DMS 273 (cell line): ENCODE measurements at regions not wholly inside any gene's neighbourhood (a gene's known extent, or its start where the extent isn't known, plus 50 kb on each side); places are given as distances from the start of the nearest gene placed in this dataset.
"Not testable (repeated sequence)": the region's sequence is repeated elsewhere in the genome, so short reads cannot be mapped to it uniquely, and the experiment has no call there.

Source experiments
- DNase-seq: peaks from one replicate; lab custom pipeline; 2025; ENCODE audit not compliant: unreplicated experiment; lab: John Stamatoyannopoulos, UW

DNA sequence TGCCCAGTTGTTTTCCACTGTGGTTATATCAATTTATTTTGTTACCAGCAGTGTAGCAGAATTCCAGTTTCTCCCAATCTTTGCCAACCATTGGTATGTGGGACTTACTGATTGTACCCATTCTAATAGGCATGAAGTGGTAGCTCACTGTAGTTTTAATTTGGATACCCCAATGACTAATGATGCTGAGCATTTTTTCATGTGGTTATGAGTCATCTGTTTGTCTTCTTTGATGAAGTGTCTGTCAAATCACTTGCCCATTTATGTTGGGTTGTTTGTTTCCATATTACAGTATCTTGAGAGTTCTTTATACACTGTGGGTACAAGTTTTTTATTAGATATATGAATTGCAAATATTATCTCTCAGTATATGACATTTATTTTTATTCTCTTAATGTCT lies 644.3 kb downstream of the NR2F2 start:
- no peak for DNase-seq

- DNase-seq = no peak
These were observed 647.4 kb downstream of the NR2F2 start for GRCh38 chr15:96977886-96978285.

DNA sequence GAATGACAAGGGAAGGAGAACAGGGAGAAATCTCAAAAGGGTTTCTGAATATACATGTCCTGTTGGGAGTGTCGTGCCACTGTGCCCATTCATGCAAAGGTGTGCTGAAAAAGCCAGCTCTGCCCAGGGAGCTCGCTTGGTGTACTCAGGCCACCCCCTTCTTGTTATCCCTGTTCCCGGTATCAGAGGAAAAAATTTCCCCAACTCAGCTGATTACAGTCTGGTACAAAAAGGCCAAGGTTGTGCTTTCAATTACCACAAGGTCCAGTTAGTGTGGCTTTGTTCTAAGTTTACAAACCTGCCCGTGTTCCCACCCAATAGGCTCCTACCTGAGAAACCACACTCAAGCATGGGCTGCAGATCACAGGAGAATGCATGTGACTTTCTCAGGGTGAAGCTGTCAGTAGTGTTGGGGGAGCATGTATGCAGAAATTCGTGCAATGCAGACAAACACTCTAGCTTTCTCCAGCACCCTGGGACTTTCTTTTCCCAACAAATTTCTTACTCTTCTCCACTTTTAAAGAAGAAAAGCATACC lies 648.5 kb downstream of the NR2F2 start:
- DNase-seq = no peak

DNA sequence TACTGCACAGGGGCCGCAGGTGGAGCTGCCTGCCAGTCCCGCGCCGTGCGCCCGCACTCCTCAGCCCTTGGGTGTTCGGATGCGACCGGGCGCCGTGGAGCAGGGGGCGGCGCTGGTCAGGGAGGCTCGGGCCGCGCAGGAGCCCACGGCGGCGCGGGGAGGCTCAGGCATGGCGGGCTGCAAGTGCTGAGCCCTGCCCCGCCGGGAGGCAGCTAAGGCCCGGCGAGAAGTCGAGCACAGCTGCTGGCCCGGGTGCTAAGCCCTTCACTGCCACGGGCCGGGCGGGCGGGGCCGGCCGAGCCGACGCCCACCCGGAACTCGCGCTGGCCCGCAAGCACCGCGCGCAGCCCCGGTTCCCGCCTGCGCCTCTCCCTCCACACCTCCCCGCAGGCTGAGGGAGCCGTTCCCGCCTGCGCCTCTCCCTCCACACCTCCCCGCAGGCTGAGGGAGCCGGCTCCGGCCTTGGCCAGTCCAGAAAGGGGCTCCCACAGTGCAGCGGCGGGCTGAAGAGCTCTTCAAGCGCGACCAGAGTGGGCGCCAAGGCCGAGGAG lies 653.7 kb downstream of the NR2F2 start:
- DNase-seq = not testable (repeated sequence)

- DNase-seq = no peak
These were observed 662.3 kb downstream of the NR2F2 start for GRCh38 chr15:96992817-96993216.

DNA sequence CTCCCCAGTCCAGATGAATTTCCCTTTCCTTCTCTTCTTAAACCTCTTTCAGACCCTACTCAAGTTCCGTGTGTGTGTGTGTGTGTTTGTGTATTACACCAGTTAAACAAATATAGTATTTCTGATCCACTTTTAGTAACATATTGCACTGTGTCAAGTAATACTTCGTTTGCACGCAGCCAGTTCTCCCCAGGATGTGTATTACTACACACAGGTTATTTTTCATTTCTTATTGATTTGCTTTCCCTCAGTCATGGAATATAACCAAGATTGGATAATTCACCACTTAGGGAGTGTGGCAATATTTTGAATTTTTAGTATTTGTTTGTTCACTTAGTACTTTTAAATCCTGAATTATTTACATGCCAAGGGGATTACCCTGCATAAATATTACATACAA lies 667.0 kb downstream of the NR2F2 start:
- no peak for DNase-seq

DNA sequence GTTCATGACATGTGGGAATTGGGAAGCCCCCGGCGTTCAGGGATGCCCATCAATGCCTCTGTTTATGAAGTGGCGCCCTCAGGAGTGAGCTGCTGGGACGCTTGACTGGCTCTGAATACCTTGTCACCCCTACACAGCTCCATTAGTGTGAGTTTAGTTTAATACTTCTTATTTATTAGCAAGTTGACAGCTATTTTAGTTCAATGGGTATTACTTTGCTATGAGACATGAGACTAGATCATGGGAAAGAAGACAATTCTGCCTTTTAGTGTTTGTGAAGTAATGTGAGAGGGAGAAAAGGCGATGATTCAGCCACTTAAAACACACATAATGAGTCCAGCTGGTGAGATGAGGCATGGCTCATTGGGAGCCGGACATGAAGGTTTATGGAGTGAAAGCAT lies 678.5 kb downstream of the NR2F2 start:
- DNase-seq = no peak

DNA sequence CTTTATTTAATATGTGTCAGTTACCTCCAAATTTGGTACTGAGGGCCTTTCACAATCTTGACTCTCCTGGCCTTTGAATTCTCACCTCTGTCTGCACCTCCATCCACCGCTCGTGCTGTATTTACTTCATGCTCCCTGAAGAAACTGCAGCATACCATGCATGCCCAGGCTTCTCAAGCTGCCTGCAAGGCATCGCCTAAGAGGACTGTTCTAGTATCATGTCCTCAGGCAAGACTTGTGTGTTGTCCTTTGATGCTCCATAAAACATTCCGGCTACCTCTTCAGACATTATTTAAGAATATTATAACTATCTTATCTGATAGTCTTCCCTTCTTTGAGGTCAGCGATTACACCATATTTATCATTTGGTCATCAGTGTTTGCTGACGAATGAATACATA lies 682.5 kb downstream of the NR2F2 start:
- no peak for DNase-seq

DNA sequence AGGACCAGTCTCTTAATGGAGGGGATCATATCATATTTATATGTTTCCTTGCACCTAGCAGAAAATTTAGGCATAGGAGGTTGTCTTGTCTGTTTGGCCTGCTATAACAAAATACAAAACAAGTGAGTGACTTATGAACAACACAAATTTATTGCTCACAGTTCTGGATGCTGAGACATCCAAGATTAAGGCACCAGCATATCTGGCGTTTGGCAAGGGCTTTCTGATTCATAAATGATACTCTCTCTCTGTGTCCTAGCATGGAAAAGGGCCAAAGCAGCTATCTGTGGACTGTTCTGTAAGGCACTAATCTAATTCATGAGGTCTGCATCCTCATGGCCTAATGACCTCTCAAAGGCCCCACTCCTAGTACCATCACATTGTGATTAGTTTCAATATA lies 683.0 kb downstream of the NR2F2 start:
- no peak for DNase-seq

- DNase-seq = no peak
These were observed 683.5 kb downstream of the NR2F2 start for GRCh38 chr15:97014001-97014400.

- DNase-seq = no peak
These were observed 693.0 kb downstream of the NR2F2 start for GRCh38 chr15:97023488-97023844.

DNA sequence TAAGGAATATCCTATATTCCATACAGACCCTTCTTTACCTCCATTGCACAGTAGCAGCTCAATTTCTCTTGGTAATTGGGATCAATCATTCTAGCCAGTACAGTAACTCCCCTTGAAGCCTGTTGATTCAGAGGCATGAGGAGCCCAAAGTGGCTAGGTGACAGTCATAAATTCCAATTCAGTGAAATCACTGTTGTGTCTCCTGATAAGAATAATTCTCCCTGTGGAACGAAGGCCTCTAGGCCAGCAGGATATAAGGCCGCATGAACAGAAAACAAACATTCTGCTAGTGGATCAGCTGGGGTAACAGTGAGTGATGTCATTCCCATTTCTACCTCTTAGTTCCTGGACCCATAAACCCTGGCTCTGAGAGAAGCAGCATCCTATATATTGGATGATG lies 696.3 kb downstream of the NR2F2 start:
- no peak for DNase-seq

DNA sequence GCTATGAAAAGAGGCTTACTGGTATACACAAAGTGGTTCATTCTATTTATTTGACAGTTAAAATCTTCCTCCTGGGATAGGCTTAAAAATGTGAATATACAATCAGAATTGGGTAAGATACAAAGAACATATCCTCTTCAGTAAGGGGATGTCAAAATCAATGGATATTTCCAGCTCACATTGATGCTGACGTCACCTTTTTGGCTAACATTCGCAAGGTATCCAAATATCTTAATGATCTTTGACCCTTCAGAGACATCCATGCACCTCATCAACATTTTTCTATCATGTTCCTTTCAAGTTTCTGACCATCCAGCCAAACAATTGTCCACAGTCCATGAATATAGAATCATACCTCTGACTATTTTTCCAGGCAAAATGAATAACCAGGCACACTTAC lies 697.3 kb downstream of the NR2F2 start:
- DNase-seq = no peak

- no peak for DNase-seq
These were observed 699.8 kb downstream of the NR2F2 start for GRCh38 chr15:97030251-97030650.

GRCh38 chr15:97036301-97036700 lies 705.8 kb downstream of the NR2F2 start:
- no peak for DNase-seq

DNA sequence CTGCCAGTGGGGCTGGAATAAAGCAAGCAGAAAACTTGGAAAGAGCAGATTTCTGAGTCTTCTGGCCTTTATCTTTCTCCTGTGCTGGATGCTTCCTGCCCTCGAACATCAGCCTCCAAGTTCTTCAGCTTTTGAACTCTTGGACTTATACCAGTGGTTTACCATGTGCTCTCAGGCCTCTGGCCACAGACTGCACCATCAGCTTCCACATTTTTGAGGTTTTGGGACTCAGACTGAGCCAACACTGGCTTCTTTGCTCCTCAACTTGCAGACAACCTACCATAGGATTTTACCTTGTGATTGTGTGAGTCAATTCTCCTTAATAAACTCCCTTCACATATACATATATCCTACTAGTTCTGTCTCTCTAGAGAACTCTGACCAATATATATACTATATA lies 706.6 kb downstream of the NR2F2 start:
- DNase-seq = no peak

DNA sequence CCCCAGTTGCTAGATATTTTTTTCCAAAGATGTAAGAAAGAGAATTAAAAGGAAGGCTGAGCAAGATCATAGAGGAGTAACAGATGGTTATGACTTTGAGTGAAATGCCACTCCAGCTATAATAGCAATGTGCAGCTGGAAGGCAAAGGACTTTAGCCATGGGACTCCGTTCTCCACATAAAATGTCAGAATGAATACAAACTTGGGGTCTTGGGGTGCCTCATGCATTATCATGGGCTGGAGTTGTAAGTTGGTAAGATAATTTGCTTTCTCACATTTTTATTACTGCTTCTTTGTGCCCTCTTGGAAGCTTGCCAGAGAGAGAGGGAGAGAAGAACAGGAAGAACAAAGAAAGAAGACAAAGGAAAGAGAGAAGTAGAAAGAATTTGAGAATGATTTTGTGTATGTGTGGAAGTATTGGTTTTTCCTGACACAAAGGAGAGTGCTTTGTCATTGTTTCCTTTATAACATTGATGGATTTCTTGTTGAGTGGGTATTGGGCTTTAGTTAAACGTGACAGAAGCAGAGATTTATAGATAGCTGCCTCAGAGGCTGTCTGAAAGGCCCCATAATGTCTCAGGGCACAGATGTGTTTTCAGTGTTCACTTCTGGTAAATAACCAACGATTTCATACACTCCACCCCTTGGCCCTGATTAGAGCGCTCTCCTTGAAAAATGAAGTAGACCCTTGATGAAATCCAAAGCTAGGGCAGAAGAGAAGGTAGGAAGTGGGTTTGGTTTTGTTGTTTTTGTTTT lies 715.3 kb downstream of the NR2F2 start:
- no peak for DNase-seq

GRCh38 chr15:97052513-97052912 lies 722.0 kb downstream of the NR2F2 start:
- DNase-seq = no peak

- no peak for DNase-seq
These were observed 723.1 kb downstream of the NR2F2 start for GRCh38 chr15:97053635-97054034.

DNA sequence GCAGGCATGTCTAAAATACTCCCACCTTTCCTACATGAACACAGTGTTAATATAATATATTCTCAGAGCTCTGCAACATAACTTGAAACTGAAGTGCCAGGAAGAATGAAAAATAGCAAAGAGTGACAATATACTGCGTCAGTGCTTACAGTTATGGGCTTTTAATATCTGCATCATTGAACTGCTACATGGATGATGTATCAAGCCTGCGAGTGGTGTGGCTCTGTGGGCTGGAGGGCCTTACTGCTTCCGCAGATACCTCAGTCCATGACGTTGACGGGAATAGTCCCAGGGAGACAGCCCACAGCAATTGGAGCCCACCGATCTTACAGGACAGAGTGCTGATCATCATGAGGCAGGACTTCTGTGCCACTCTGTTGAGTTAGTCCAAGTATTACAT lies 727.0 kb downstream of the NR2F2 start:
- DNase-seq = no peak

- DNase-seq = no peak
These were observed 728.8 kb downstream of the NR2F2 start for GRCh38 chr15:97059281-97059680.

GRCh38 chr15:97061392-97061791 lies 730.9 kb downstream of the NR2F2 start:
- no peak for DNase-seq

GRCh38 chr15:97071668-97072067 lies 741.2 kb downstream of the NR2F2 start:
- DNase-seq = no peak
